Stimulated activated naive B cell treated with anti-CD40 and anti-IgM and Interleukin-4, amounts not matched to agents 10 μg/mL and 1 μg/mL and 100 μg/mL, for 72 hours (primary cell): ENCODE measurements at regions not wholly inside any gene's neighbourhood (a gene's known extent, or its start where the extent isn't known, plus 50 kb on each side); places are given as distances from the start of the nearest gene placed in this dataset.

Source experiments
- ATAC-seq, 2 donors: fragments of 150-1000 bp; cut with Tn5 transposase; replicated peaks; 2 replicates each; pipeline ENCODE4 v1.10.0; 2021; ENCODE audit warnings: moderate library complexity in 1 of 2
- DNase-seq: peaks from one replicate; pipeline ENCODE4 v3.0.0; 2021
- H3K27ac Mint-ChIP-seq: one replicate; pipeline ENCODE4 v1.8.0; 2022; ENCODE audit warnings: mild to moderate bottlenecking, mixed read lengths
- H3K27me3 Mint-ChIP-seq, 2 donors: one replicate each; pipeline ENCODE4 v1.8.0; 2022; ENCODE audit warnings: mixed read lengths in 2 of 2
- H3K36me3 Mint-ChIP-seq, 2 donors: one replicate each; pipeline ENCODE4 v1.8.0; 2022; ENCODE audit warnings: mixed read lengths in 2 of 2, mild to moderate bottlenecking in 1 of 2
- H3K4me1 Mint-ChIP-seq, 2 donors: one replicate each; pipeline ENCODE4 v1.8.0; 2022; ENCODE audit warnings: mixed read lengths in 2 of 2, mild to moderate bottlenecking in 1 of 2
- H3K4me3 Mint-ChIP-seq, 2 donors: one replicate each; pipeline ENCODE4 v1.8.0; 2022; ENCODE audit warnings: mild to moderate bottlenecking in 2 of 2, mixed read lengths in 2 of 2, moderate library complexity in 1 of 2
- H3K9me3 Mint-ChIP-seq, 2 donors: one replicate each; pipeline ENCODE4 v1.8.0; 2022; ENCODE audit warnings: mixed read lengths in 2 of 2, mild to moderate bottlenecking in 1 of 2

DNA sequence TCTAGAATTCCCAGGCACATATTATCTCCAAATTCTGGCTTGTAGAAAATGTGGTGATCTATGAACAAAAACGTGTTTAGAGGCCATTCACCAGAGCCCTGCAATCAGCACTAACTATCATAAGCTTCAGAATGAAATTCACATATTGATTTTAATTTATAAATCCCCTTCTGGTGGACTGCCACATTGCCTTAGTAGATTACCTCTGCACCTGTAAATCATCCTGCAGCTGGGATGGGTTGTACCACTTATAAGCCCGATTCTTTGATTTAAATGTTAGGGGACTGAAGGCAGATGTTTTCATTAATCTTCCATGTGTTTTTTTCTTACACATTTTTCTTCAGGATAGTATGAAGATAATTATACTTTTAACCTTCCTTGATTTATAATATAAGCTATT is 140.7 kb upstream of the PTPRD start:
- Mint-ChIP-seq H3K4me1 (no peaks in the 10 kb centered on the region), H3K4me3 (no peak overlapping the region), H3K27me3 (no peaks in the 10 kb centered on the region), H3K9me3 (peaks cover 7 to 15% of the 10 kb centered on the region in 2 donors), H3K27ac (no peak overlapping the region), H3K36me3 (no peaks in the 10 kb centered on the region)
- ATAC-seq (no peak), DNase-seq (no peak)

DNA sequence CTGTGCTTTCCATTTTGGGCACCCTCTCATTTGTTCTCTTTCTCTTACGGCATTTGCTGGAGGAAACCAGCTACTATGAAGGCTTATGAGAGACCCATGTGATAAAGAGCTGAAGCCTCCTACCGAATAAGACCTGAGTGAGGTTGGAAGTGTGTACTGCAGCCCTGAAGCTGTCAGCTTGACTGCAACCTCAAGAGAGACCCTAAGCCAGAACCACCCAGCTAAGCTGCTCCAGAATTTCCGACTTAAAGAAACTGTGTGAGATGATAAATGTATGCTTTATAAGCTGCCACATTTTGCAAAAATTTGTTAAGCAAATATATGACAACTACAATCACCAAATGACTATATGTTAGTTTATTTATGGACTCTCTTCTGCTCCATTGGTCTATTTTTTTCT is 151.7 kb upstream of the PTPRD start:
- Mint-ChIP-seq H3K27me3 (no peaks in the 10 kb centered on the region), H3K9me3 (peaks cover 0 to 3% of the 10 kb centered on the region in 2 donors), H3K27ac (no peak overlapping the region), H3K4me3 (no peak overlapping the region), H3K36me3 (no peaks in the 10 kb centered on the region), H3K4me1 (no peaks in the 10 kb centered on the region)
- no peak for DNase-seq
- no peak for ATAC-seq

DNA sequence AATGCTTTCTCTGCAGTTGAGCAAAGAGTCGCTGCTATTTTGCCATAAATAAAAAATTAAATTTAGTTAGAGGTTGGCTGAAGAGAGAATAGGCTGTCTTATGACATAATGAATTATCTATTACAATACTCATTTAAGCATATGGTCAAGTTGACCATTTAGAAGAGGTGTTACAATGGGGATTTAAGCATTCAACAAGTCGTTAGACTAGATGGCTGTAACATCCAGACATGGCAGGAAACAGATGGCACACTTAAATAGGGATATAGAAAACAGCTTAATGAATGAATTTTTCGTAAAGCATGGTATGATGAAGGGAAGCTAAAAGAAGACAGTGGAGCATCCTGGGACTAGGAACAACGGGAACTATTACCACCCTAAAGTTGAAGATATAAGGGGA is 160.3 kb upstream of the PTPRD start:
- DNase-seq (no peak), ATAC-seq (no peak)
- Mint-ChIP-seq H3K27ac (no peak overlapping the region), H3K4me1 (no peaks in the 10 kb centered on the region), H3K9me3 (peaks cover 3 to 4% of the 10 kb centered on the region in 2 donors), H3K4me3 (no peak overlapping the region), H3K36me3 (no peaks in the 10 kb centered on the region), H3K27me3 (no peaks in the 10 kb centered on the region)

DNA sequence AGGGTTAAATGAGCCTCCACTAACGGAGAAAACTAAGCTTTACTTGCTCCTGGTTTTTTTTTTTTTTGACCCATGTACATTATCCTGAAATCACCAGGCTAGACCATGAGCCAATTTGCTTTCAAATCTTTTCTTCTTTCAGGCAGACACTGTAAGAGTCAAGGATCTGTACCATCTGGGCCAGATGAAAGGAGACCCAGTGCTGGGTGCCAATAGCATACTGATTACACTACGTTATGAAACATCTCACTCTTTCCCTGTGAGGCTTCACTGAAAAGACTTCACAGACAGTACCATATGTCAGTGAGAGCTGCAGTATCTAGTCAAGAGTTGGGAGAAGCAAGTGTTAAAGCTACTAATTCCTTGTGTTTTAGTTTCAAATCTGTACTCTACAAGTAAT is 161.2 kb upstream of the PTPRD start:
- H3K4me3 Mint-ChIP-seq = no peak overlapping the region
- H3K27ac Mint-ChIP-seq = no peak overlapping the region
- ATAC-seq (no peak), DNase-seq (no peak)
- H3K4me1 Mint-ChIP-seq = no peaks in the 10 kb centered on the region
- no peaks in the 10 kb centered on the region for H3K36me3 Mint-ChIP-seq
- no peaks in the 10 kb centered on the region for H3K27me3 Mint-ChIP-seq
- peaks cover 3 to 4% of the 10 kb centered on the region in 2 donors for H3K9me3 Mint-ChIP-seq

DNA sequence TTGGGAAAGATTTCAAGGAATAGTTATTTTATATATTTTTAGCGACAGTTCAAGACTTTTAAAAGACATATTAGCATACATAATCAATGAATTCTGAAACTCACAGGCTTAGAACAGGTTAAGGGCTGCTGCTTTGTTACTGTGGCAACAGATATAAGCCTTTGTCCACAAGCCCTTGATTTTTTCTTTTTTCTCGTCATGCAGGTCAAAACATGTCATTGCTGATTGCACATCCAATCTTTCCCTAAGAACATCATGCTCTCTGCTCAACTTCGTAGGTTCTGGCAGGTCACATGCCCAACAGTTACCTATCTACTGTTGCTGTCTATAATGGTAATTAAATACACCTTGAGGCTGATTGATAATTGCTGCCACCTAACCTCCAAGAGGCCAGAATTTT is 172.5 kb upstream of the PTPRD start:
- no peaks in the 10 kb centered on the region for H3K4me1 Mint-ChIP-seq
- no peak overlapping the region for H3K27ac Mint-ChIP-seq
- no peak overlapping the region for H3K4me3 Mint-ChIP-seq
- DNase-seq (no peak), ATAC-seq (no peak)
- no peaks in the 10 kb centered on the region for H3K36me3 Mint-ChIP-seq
- peaks cover 3 to 10% of the 10 kb centered on the region in 2 donors for H3K9me3 Mint-ChIP-seq
- no peaks in the 10 kb centered on the region for H3K27me3 Mint-ChIP-seq

DNA sequence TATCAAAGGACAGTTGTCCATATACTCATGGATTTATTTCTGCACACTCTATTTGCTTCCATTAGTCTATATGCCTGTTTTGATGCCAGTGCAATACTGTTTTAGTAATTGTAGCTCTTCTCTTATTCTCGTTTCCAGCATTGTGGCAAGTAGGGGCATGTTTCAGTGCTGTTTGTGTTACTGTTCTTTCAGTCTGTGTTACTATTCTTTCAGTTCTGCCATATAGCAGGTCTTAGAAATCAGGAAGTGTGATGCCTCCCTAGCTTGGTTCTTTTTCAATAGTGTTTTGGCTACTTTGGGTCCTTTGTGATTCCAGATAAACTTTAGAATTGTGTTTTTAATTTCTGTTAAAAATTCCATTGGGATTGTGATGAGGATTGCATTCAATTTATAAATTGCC is 180.5 kb upstream of the PTPRD start:
- Mint-ChIP-seq H3K4me1 (no peaks in the 10 kb centered on the region), H3K27ac (no peak overlapping the region), H3K27me3 (no peaks in the 10 kb centered on the region), H3K4me3 (no peak overlapping the region), H3K9me3 (peaks cover 2 to 13% of the 10 kb centered on the region in 2 donors), H3K36me3 (no peaks in the 10 kb centered on the region)
- no peak for DNase-seq
- no peak for ATAC-seq

DNA sequence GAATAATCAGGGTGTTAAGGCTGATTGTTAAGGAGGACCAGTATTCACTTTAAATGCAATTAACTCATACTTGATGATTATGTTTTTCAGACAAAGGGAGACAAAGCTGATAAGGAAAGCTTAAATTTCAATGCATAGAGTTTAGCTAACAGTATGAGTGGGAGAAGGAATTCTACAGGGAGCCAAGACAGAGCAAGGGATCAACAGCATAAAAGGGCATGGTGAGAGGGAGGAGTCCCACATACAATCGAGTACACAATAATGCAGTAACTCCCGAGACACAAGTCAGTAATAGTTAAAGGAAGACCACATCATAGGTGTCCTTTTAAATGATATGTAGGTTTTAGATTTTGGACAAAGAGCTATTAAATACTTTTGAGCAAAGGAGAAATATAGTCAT is 191.7 kb upstream of the PTPRD start:
- Mint-ChIP-seq H3K4me3 (no peak overlapping the region), H3K27ac (no peak overlapping the region), H3K4me1 (no peaks in the 10 kb centered on the region), H3K9me3 (peaks cover 0 to 3% of the 10 kb centered on the region in 2 donors), H3K36me3 (no peaks in the 10 kb centered on the region), H3K27me3 (no peaks in the 10 kb centered on the region)
- DNase-seq (no peak), ATAC-seq (no peak)

DNA sequence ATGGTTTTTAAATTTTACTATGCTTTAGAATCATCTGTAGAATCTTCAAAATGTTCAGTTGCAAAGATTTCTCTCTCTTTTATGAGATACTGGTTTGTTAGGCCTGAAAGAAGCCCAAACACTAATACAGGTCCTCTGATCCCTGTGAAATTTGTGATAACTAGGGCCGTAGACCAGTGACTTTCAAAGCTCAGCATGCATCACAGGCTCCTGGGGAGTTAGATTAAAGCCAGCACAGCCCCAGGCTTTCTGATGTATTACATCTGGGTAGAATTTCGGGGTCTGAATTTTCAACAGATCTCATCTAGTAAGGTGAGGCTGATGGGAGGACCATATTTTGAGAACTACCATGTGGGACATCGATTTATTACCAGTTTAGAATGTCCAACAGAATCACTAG is 194.1 kb upstream of the PTPRD start:
- no peaks in the 10 kb centered on the region for H3K27me3 Mint-ChIP-seq
- peaks cover 0 to 3% of the 10 kb centered on the region in 2 donors for H3K9me3 Mint-ChIP-seq

DNA sequence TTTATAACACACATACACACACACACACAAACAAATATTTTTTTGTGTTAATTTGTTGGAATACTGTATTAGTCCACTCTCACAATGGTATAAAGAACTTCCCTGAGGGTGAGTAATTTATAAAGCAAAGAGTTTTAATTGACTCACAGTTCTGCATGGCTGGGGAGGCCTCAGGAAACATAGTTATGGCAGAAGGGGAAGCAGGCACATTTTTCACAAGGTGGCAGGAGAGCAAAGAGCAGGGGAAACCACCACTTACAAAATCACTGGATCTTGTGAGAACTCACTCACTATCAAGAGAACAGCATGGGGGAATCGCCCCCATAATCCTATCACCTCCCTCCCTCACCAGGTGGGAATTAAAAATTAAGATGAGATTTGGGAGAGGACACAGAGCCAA is 205.4 kb upstream of the PTPRD start:
- Mint-ChIP-seq H3K4me1 (no peaks in the 10 kb centered on the region), H3K4me3 (no peak overlapping the region)

More for the DNA sequence above, 194.1 kb upstream of the PTPRD start:
- no peaks in the 10 kb centered on the region for H3K4me1 Mint-ChIP-seq
- no peak overlapping the region for H3K4me3 Mint-ChIP-seq
- no peaks in the 10 kb centered on the region for H3K36me3 Mint-ChIP-seq
- no peak overlapping the region for H3K27ac Mint-ChIP-seq
- no peak for ATAC-seq
- DNase-seq = no peak

DNA sequence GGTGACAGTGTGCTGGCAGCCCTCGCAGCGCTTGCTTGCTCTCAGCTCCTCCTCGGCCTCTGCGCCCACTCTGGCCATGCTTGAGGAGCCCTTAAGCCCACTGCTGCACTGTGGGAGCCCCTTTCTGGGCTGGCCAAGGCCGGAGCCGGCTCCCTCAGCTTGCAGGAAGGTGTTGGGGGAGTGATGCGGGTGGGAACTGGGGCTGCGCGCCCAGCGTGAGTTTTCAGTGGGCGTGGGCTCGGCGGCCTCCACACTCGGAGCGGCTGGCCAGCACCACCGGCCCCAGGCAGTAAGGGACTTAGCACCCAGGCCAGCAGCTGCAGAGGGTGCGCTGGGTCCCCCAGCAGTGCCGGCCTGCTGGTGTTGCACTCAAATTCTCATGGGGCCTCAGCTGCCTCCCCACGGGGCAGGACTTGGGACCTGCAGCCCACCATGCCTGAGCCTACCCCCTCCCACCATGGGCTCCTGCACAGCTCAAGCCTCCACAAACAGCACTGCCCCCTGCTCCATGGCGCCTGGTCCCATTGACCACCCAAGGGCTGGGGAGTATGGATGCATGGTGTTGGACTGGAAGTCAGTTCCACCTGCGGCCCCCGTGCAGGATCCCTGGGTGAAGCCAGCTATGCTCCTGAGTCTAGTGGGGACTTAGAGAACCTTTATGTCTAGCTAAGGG is 223.1 kb upstream of the PTPRD start:
- peaks cover 0 to 5% of the 10 kb centered on the region in 2 donors for H3K9me3 Mint-ChIP-seq
- H3K27ac Mint-ChIP-seq = no peak overlapping the region
- no peak overlapping the region for H3K4me3 Mint-ChIP-seq
- H3K27me3 Mint-ChIP-seq = no peaks in the 10 kb centered on the region
- H3K4me1 Mint-ChIP-seq = no peaks in the 10 kb centered on the region
- H3K36me3 Mint-ChIP-seq = no peaks in the 10 kb centered on the region
- ATAC-seq = no peak
- DNase-seq = no peak

More for the DNA sequence above, 205.4 kb upstream of the PTPRD start:
- Mint-ChIP-seq H3K27me3 (no peaks in the 10 kb centered on the region), H3K9me3 (peaks cover 0 to 8% of the 10 kb centered on the region in 2 donors), H3K27ac (no peak overlapping the region), H3K36me3 (no peaks in the 10 kb centered on the region)
- no peak for DNase-seq
- no peak for ATAC-seq

DNA sequence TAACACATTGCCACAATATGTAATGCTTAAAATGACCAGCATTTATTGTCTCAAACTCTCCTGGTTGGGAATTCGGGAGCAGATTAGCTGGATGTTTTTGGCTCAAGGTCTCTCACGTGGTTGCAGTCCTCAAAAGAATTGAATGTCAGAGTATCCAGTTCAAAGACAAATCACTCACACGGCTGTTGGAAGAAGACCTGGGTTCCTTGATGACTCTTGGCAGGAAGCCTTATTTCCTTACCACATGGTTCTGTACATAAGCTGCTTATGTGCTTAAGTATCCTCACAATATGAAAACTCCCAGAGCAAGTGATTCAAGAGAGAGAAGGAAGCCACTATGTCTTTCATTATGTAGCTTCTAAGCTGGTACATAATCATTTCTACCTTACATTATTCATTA is 230.3 kb upstream of the PTPRD start:
- Mint-ChIP-seq H3K27me3 (no peaks in the 10 kb centered on the region), H3K36me3 (no peaks in the 10 kb centered on the region), H3K4me1 (no peaks in the 10 kb centered on the region), H3K27ac (no peak overlapping the region), H3K4me3 (no peak overlapping the region), H3K9me3 (peaks cover 0 to 2% of the 10 kb centered on the region in 2 donors)
- no peak for DNase-seq
- no peak for ATAC-seq

DNA sequence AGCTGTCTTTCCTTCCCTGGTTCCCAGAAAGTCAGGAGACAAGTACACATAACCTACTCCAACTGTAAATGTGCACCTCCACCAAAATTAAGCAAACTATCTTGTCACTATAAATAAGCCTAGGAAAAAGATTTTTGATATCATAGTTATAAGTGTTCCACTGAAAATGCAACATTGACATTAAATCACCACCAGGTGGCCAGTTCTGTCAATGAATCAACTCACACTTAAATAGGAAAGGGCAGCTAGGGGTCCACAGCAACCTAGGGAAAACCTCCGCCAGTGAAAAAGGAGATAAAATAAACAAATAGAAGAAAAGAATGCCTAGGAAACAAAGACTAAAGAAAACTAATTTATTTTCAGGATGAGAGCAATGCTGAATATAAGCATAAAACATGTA is 243.0 kb upstream of the PTPRD start:
- Mint-ChIP-seq H3K4me1 (no peaks in the 10 kb centered on the region), H3K27ac (no peak overlapping the region), H3K27me3 (no peaks in the 10 kb centered on the region), H3K4me3 (no peak overlapping the region), H3K36me3 (no peaks in the 10 kb centered on the region), H3K9me3 (peaks cover 7 to 12% of the 10 kb centered on the region in 2 donors)
- no peak for DNase-seq
- ATAC-seq = no peak

DNA sequence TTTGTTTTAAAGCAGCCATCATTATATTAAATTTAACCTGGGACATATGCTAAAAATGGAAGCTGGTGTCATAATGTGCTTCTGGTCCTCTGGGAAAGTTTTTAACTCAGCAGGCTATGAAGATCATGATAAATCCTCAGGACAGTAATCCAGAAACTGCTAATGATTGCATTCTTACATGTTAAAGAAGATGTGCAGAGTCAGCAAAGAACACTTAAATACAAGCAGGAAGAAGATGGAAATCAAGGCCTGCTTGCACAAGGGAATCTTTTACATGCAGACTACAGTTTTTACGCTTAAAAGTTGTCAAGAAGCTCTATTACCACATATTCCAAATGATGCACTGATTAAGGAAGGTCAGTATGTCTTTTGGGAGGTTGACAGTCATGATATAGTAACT is 246.0 kb upstream of the PTPRD start:
- no peak overlapping the region for H3K4me3 Mint-ChIP-seq
- no peak overlapping the region for H3K27ac Mint-ChIP-seq
- H3K27me3 Mint-ChIP-seq = no peaks in the 10 kb centered on the region
- no peaks in the 10 kb centered on the region for H3K4me1 Mint-ChIP-seq
- ATAC-seq (no peak), DNase-seq (no peak)
- peaks cover 7 to 12% of the 10 kb centered on the region in 2 donors for H3K9me3 Mint-ChIP-seq
- no peaks in the 10 kb centered on the region for H3K36me3 Mint-ChIP-seq

DNA sequence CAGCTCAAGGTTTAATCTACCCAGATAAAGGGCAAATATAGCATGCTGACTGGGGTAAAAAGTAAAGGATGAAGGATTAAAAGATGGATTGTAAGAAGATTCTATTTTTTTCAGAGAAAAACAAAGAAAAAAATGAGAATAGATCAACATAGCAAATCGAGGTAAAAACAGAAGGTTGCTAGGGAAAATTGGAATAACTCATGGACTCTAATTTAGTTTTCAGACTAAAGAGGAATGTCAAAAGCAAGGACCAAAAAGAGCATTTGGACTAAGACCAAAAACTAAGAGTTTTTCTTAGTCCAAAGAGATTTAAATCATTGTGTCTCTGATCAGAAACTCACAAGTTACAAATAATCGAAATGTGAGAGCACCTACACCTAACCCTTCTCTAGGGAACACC is 250.7 kb upstream of the PTPRD start:
- Mint-ChIP-seq H3K36me3 (no peaks in the 10 kb centered on the region), H3K4me3 (no peak overlapping the region), H3K27ac (no peak overlapping the region), H3K4me1 (no peaks in the 10 kb centered on the region), H3K27me3 (no peaks in the 10 kb centered on the region), H3K9me3 (peaks cover 0 to 3% of the 10 kb centered on the region in 2 donors)
- no peak for DNase-seq
- no peak for ATAC-seq

DNA sequence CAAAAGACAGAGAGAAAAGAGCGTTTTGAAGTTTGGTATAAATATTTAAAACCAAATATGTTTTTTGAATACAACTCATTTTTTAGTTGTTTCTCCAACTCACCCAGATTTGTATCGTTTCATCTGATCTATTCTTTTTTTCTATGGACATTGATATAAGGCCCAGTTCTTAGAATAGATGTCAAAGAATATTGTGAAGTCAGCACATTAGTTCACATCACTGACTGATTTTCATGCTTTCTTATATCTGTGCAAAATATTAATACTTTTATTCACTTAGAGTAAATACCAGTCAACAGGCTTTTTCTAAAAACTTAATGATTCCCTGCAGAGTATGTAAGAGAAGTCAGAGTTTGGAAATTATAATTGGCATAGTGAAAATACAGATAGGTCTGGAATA is 254.4 kb upstream of the PTPRD start:
- ATAC-seq (no peak), DNase-seq (no peak)
- H3K27me3 Mint-ChIP-seq = no peaks in the 10 kb centered on the region
- H3K27ac Mint-ChIP-seq = no peak overlapping the region
- H3K36me3 Mint-ChIP-seq = no peaks in the 10 kb centered on the region
- H3K9me3 Mint-ChIP-seq = peaks cover 6 to 10% of the 10 kb centered on the region in 2 donors
- no peak overlapping the region for H3K4me3 Mint-ChIP-seq
- H3K4me1 Mint-ChIP-seq = no peaks in the 10 kb centered on the region

DNA sequence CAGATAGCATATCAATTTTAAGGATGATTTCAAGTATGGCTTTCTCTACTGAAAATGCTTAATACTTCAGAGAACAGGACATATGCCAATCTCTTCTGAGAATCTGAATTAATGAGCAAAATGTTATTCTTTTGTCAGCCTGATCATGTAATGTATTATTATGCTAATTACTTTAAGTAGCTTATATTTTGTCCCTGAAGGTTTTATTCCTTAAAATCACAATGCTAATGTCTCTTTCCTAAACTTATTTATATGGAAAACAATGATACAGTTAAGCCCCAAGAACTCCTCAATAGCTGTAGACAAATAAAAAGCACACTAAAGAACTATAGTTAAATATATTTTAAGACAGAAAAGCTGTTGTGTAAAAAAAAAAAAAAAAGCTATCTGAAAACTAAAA is 256.9 kb upstream of the PTPRD start:
- ATAC-seq (no peak), DNase-seq (no peak)
- H3K27me3 Mint-ChIP-seq = no peaks in the 10 kb centered on the region
- no peak overlapping the region for H3K4me3 Mint-ChIP-seq
- H3K27ac Mint-ChIP-seq = no peak overlapping the region
- peaks cover 8 to 19% of the 10 kb centered on the region in 2 donors for H3K9me3 Mint-ChIP-seq
- no peaks in the 10 kb centered on the region for H3K36me3 Mint-ChIP-seq
- no peaks in the 10 kb centered on the region for H3K4me1 Mint-ChIP-seq
